Body of pancreas (tissue), 4 donors: ENCODE measurements at regions not wholly inside any gene's neighbourhood (a gene's known extent, or its start where the extent isn't known, plus 50 kb on each side); places are given as distances from the start of the nearest gene placed in this dataset.

Experiments used
- POLR2A ChIP-seq, 3 donors: fragments of 450-650 bp; IDR thresholded peaks; one replicate each; pipeline ENCODE4 v1.6.1; 2016; ENCODE audit warnings: antibody characterized with exemption in 3 of 3, mild to moderate bottlenecking in 2 of 3
- TF ChIP-seq, protein P1 (sequence below), 7 experiments: fragments of 450-650 bp in 4 of 7; fragments of 200-600 bp in 3 of 7; sonication (generic) in 3 of 7; IDR thresholded peaks; one replicate each; pipeline ENCODE4 v1.5.1; 2016 to 2019; ENCODE audit warnings: antibody characterized with exemption in 7 of 7

DNA sequence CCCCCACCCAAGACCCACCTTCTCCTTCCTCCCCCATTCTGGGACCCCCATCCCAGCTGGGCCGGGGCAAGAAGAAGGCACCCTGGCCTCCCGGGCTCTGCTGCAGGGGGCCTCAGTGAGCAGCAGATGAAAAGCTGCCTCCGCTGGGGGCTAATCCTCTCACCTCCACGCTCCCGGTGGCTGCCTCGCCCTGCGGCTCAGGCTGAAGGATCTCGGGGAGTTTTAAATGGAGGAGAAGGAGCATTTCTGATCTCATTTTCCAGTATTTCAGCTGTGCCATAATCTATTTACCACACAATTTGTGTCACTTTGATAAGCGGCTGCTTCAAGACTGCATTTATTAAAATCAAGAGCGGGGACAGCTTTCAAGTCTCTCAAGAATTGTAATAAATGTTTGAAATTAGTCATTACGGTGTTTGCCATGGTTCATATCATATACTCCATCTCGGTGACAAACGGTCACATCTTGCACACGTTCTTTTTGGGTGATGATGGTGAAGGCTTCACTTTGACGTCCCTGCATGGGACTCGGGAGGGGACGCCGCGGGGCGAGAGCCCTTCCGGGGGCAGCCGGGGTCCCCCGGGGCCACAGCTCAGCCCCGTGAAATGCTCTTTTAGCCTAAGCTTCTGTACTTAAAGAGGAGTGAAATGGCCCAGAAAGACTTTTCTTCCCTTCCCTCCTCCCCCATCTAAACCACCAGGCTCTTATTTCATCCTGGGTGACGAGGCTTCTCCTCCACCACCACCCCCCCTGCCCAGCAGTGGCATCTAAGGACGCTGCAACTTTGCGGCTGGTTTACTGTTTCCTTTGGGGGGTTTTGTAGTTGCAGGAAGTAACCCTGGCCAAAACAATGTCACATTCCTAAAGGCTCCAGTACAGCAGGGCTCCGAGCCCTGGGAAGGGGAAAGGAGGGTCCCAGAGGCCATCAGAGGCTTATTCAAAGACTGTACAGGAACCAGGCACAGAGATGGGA, 313.1 kb upstream of the TNRC6C start:
- TF ChIP-seq, protein P1, sequence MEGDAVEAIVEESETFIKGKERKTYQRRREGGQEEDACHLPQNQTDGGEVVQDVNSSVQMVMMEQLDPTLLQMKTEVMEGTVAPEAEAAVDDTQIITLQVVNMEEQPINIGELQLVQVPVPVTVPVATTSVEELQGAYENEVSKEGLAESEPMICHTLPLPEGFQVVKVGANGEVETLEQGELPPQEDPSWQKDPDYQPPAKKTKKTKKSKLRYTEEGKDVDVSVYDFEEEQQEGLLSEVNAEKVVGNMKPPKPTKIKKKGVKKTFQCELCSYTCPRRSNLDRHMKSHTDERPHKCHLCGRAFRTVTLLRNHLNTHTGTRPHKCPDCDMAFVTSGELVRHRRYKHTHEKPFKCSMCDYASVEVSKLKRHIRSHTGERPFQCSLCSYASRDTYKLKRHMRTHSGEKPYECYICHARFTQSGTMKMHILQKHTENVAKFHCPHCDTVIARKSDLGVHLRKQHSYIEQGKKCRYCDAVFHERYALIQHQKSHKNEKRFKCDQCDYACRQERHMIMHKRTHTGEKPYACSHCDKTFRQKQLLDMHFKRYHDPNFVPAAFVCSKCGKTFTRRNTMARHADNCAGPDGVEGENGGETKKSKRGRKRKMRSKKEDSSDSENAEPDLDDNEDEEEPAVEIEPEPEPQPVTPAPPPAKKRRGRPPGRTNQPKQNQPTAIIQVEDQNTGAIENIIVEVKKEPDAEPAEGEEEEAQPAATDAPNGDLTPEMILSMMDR (IDR thresholded peaks at IDR 0.05) = no peak
- TF ChIP-seq POLR2A (IDR thresholded peaks at IDR 0.05) = no peak
